GM12891 (cell line): ENCODE measurements at regions not wholly inside any gene's neighbourhood (a gene's known extent, or its start where the extent isn't known, plus 50 kb on each side); places are given as distances from the start of the nearest gene placed in this dataset.

ENCODE experiments used
- PAX5 ChIP-seq: IDR thresholded peaks from 2 replicates; pipeline ENCODE4 v1.6.1; 2011; ENCODE audit warnings: low read length, moderate library complexity, mild to moderate bottlenecking; ENCODE audit not compliant: insufficient read depth, severe bottlenecking
- POLR2A ChIP-seq: IDR thresholded peaks from 2 replicates; pipeline ENCODE4 v1.6.1; 2011; ENCODE audit warnings: low read depth, low read length, control low read depth
- POLR2AphosphoS5 ChIP-seq: IDR thresholded peaks from 2 replicates; pipeline ENCODE4 v1.6.1; 2011; ENCODE audit warnings: low read depth, low read length, control low read depth
- SPI1 ChIP-seq: IDR thresholded peaks from 2 replicates; pipeline ENCODE4 v1.6.1; 2011; ENCODE audit warnings: low read depth, low read length, control low read depth
- TAF1 ChIP-seq: IDR thresholded peaks from 2 replicates; pipeline ENCODE4 v1.6.1; 2011; ENCODE audit warnings: low read depth, low read length, control low read depth

DNA sequence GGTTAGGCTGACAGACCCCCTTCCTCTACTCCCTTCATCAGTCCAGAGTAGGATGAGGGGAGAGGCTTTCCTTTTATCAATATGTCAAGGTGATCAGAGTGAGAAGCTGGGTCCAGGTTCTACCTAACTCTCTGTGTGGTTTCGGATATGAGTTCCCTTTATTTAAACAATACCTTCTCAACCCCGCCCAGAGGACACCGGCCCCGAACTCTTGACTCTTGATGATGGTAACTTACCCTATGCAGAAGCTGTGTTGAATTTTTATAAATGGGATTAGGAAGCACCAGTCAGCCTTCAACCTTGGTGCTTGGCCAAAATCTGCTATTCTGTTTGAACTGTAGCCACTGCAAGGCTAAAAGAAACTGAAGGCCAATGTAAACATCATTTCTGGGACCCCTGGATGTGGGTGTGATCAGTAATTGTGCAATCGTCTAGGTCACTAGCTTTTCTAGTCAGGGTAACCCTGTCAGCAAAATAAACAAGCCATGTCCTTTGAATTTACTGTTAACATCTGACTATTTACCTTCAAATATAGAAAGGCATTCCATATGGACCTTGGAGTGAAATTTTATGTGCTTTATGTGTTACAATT lies 398.3 kb downstream of the SEC16B start:
- no peak for TF ChIP-seq POLR2A
- no peak for TF ChIP-seq POLR2AphosphoS5
- TF ChIP-seq PAX5: no peak
- no peak for TF ChIP-seq TAF1
- TF ChIP-seq SPI1: no peak
